Kidney epithelial cell (primary cell): ENCODE measurements at regions not wholly inside any gene's neighbourhood (a gene's known extent, or its start where the extent isn't known, plus 50 kb on each side); places are given as distances from the start of the nearest gene placed in this dataset.
A peak's percentile ranks its signal among the peaks of the same experiment; 100 is the strongest.
"Not testable (repeated sequence)": the region's sequence is repeated elsewhere in the genome, so short reads cannot be mapped to it uniquely, and the experiment has no call there.

Experiments
- DNase-seq: peaks from one replicate; pipeline ENCODE4 v3.0.0-alpha.2; 2010; ENCODE audit warnings: low read depth
- H3K27me3 ChIP-seq: 2 replicates; pipeline ENCODE4 v1.6.0; 2011; ENCODE audit warnings: low read length; ENCODE audit not compliant: control insufficient read depth, insufficient read depth
- H3K36me3 ChIP-seq: 2 replicates; pipeline ENCODE4 v1.5.1; 2011; ENCODE audit warnings: low read length; ENCODE audit not compliant: control insufficient read depth, insufficient read depth
- H3K4me3 ChIP-seq: 2 replicates; pipeline ENCODE4 v1.5.1; 2011; ENCODE audit warnings: low read depth, mild to moderate bottlenecking, control low read depth, low read length
- TF ChIP-seq, protein P1 (sequence below): IDR thresholded peaks from 2 replicates; pipeline ENCODE4 v1.5.1; 2011; ENCODE audit warnings: mild to moderate bottlenecking, moderate library complexity, low read length, control low read depth, inconsistent platforms; ENCODE audit not compliant: insufficient read depth, poor library complexity, severe bottlenecking

DNA sequence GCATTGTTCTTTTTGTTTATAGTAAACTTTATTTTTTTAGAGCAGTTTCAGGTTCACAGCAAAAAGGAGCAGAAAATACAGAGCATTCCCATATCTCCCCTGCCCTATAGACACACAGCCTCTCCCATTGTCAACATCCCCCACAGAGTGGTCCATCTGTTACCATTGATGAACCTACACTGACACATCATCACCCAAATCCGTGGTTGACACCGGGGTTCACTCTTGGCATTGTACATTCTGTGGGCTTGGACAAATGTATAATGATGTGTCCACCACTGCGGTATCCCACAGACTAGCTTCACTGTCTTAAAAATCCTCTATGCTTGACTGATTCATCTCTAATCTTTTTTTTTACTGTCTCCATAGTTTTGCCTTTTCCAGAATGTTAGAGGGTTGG lies 120.7 kb upstream of the SPATA31C2 start:
- DNase-seq: no peak
- TF ChIP-seq, protein P1, sequence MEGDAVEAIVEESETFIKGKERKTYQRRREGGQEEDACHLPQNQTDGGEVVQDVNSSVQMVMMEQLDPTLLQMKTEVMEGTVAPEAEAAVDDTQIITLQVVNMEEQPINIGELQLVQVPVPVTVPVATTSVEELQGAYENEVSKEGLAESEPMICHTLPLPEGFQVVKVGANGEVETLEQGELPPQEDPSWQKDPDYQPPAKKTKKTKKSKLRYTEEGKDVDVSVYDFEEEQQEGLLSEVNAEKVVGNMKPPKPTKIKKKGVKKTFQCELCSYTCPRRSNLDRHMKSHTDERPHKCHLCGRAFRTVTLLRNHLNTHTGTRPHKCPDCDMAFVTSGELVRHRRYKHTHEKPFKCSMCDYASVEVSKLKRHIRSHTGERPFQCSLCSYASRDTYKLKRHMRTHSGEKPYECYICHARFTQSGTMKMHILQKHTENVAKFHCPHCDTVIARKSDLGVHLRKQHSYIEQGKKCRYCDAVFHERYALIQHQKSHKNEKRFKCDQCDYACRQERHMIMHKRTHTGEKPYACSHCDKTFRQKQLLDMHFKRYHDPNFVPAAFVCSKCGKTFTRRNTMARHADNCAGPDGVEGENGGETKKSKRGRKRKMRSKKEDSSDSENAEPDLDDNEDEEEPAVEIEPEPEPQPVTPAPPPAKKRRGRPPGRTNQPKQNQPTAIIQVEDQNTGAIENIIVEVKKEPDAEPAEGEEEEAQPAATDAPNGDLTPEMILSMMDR: no peak
- Histone ChIP-seq H3K27me3 (no peaks in the 10 kb centered on the region), H3K4me3 (no peak overlapping the region), H3K36me3 (no peaks in the 10 kb centered on the region)

DNA sequence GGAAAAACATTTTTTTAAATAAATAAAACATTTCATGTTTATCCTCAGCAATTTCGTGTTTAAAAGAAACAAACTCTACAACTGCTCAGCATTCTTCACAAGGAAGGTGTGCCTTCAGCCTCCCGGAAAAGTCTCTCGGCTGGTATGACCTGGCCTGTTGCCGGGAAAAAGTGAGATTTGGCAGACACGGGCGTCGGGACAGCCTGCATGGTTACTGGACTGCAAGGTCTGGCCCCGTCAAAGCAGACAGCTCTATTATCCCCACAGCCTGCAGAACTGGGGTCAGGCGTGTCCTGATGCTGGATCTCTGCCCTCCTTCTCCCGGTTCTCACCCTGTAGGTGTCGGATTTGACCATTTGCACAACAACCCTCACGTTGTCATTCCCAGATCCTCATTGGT lies 120.3 kb upstream of the SPATA31C2 start:
- H3K27me3 ChIP-seq: no peaks in the 10 kb centered on the region
- no peak for DNase-seq

DNA sequence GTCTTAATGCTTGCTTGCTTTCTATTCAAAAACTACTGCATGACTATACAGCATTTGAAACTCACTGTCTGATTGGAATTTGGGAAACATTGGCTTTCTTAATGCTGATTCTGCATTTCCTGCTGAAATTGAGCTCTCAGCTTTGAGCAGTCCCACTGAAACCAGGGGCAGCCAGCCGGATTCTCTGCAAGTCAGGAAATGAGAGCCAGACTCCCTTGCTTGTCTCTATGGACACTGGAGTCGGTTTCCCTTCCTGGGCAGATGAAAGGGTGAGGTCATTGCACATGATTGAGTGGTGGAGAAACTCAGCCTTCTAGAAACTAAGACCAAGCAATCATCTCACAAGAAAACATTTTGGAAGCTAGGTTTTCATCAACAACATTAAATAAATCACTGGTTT lies 119.7 kb upstream of the SPATA31C2 start:
- Histone ChIP-seq H3K4me3 (no peak overlapping the region), H3K36me3 (no peaks in the 10 kb centered on the region), H3K27me3 (no peaks in the 10 kb centered on the region)
- peak; percentile 70 for DNase-seq
- TF ChIP-seq, protein P1: no peak

More for the DNA sequence above, 120.3 kb upstream of the SPATA31C2 start:
- Histone ChIP-seq H3K36me3 (no peaks in the 10 kb centered on the region), H3K4me3 (no peak overlapping the region)
- TF ChIP-seq, protein P1: no peak

DNA sequence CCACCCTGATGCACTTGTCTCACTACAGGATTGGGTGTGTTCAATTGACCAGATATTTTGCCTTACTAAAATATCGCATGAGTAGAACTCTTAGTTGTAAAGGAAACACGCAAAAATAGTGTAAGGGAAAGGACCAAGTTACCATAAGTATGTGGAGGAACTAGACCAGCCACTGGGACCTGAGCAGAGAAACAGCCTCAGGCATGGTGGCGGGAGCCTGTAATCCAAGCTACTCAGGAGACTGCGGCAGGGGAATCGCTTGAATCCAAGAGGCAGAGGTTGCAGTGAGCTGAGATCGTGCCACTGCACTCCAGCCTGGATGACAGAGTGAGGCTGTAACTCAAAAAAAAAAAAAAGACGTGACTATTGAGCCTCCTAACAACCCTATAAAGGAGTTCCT lies 117.9 kb upstream of the SPATA31C2 start:
- H3K27me3 ChIP-seq: no peaks in the 10 kb centered on the region
- no peaks in the 10 kb centered on the region for H3K36me3 ChIP-seq
- TF ChIP-seq, protein P1: no peak
- DNase-seq: no peak
- H3K4me3 ChIP-seq: no peak overlapping the region

DNA sequence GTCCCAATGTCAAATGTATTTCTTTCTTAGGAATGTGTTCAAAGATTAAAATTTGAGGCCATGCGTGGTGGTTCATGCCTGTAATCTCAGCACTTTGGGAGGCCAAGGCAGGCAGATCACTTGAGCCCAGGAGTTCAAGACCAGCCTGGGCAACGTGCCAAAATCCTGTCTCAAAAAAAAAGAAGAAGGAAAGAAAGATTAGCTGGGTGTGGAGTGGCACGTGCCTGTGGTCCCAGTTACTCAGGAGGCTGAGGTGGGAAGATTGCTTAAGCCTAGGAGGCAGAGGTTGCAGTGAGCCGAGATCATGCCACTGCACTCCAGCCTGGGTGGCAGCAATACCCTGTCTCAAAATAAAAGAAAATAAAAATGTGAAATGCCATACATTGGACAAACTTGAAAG lies 117.5 kb upstream of the SPATA31C2 start:
- not testable (repeated sequence) for H3K4me3 ChIP-seq, H3K36me3 ChIP-seq, DNase-seq, H3K27me3 ChIP-seq

DNA sequence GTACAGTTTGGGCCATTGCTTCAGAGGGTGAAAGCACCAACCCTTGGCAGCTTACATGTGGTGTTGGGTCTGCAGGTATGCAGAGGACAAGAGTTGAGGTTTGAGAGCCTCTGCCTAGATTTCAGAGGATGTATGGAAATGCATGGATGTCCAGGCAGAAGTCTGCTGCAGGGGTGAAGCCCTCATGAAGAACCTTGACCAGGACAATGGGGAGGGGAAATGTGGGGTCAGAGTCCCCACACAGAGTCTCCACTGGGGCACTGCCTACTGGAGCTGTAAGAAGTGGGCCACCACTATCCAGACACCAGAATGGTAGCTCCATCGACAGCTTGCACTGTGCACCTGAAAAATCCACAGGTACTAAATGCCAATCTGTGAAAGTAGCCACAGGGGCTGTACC lies 113.6 kb upstream of the SPATA31C2 start:
- Histone ChIP-seq H3K4me3 (no peak overlapping the region), H3K36me3 (no peaks in the 10 kb centered on the region), H3K27me3 (no peaks in the 10 kb centered on the region)
- DNase-seq: no peak
- TF ChIP-seq, protein P1: no peak
